GDM1 (cell line): ENCODE measurements at regions not wholly inside any gene's neighbourhood (a gene's known extent, or its start where the extent isn't known, plus 50 kb on each side); places are given as distances from the start of the nearest gene placed in this dataset.

Source experiments
- DNase-seq: peaks from one replicate; lab custom pipeline; 2025; lab: John Stamatoyannopoulos, UW

- no peak for DNase-seq
Measured at GRCh38 chr12:67147030-67147429, 122.1 kb upstream of the CAND1 start.

DNA sequence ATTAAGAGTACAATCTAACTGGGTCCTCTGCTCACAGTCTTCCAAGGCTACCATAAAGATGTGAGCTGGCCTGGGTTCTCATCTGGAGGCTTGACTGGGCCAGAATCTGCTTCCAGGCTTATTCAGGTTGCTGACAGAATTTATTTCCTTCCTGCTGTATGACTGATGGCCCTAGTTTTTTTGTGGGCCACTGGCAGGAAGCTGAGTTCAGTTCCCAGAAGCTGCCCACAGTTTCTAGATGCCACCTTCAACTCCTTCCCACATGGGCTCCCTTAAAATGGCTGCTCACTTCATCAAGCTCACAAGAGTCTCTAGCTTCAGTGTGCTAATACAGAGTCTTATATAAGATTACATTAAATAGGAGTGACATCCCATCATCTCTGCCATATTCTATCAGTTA, 121.7 kb upstream of the CAND1 start:
- DNase-seq: no peak

- DNase-seq: no peak
Measured at GRCh38 chr12:67148265-67148664, 120.9 kb upstream of the CAND1 start.

GRCh38 chr12:67151886-67152285, 117.3 kb upstream of the CAND1 start:
- DNase-seq: no peak

GRCh38 chr12:67152451-67152850, 116.7 kb upstream of the CAND1 start:
- DNase-seq: no peak

DNA sequence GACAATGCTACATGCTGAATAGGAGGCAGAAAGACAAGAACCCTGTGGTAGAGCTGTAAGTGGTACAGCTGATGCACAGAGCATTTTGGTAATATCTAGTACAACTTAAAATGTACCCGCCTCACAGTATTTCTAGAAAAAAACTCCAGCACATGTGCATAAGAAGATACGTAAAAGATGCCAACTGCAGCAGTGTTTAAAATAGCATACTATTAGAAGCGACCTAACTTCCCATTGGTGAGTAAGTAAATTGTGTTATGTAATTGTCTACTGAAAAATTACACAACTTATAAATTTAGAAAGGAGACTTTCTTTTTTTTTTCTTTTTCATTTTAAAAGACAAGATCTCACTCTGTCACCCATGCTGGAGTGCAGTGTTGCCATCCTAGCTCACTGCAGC, 114.3 kb upstream of the CAND1 start:
- no peak for DNase-seq

- DNase-seq: no peak
Measured at GRCh38 chr12:67155863-67156262, 113.3 kb upstream of the CAND1 start.

DNA sequence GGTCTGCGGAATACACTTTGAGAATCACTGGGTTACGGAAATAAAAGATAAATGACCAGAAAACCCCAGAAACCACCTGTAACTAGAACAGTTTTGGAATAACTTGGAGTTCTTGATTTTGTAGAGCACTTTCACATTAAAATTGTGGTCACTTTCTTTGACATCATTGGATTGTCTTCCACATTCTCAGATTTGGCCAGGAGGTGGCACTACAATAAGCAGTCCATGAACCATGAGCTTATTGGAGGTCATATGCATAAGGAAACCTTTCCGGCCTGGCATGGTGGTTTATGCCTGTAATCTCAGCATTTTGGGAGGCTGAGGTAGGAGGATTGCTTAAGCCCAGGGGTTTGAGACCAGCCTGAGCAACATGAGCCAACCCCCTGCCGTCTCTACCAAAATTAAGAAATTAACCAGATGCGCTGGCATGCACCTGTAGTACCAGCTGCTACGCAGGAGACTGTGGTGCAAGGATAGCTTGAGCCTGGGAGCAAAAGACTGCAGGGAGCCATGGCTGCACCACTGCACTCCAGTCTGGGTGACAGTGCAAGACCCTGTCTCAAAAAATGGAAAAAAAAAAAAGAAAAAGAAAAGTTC, 107.7 kb upstream of the CAND1 start:
- DNase-seq: peak; percentile 1

DNA sequence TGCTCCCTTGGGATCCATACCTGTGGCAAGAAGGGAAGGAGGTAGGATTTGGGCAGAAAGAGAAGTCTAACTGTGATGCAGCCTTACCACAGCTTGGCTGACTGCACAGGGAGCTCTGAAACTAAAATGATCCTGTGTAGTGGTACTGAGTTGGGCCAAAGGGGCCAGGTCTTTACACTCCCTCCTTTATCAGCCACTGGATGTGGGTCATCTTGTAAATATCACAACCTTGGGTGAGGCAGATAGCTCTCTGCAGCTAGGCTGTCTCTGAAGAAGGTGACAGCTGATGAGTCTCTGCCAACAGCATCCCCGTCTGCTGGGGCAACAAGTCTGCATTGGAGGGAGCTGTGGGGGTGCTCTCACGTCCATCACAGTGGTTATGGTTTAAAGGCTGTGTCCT, 95.9 kb upstream of the CAND1 start:
- no peak for DNase-seq

DNA sequence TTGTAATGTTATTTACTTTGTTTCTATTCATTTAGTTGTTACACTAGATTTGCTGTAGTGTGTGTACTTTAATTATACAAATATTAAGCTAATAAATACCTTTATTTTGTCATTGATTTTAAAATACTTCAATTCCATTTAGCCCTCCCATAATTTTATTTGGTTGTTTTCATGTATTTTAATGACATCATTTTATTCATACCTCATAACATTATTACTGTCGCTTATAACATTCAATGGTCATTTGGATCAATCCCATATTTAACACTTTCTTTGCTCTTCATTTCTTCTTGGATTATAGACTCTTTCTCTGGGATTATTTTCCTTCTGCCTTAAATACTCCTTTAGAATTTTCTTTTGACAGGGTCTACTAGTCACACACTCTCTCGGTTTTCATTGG, 86.6 kb upstream of the CAND1 start:
- DNase-seq: no peak

DNA sequence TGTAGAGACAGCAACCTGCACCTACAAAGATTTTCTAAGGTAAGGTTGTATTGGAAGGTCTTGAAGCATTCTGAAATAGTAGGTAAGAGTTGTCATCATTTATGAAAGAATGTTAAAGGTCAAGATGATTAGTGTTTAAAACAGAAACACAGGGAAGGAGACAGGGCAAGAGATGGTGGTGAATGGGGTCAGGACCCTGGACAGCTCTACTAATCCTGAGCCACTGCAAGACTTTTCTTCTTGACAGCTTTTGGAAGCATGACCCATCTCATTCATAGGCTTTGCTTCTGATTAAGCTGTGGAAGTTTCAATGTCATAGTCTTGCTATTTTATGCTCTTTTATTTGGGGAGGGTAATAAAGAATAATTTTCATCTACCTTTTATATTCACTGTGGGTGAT, 75.5 kb upstream of the CAND1 start:
- DNase-seq: no peak

DNA sequence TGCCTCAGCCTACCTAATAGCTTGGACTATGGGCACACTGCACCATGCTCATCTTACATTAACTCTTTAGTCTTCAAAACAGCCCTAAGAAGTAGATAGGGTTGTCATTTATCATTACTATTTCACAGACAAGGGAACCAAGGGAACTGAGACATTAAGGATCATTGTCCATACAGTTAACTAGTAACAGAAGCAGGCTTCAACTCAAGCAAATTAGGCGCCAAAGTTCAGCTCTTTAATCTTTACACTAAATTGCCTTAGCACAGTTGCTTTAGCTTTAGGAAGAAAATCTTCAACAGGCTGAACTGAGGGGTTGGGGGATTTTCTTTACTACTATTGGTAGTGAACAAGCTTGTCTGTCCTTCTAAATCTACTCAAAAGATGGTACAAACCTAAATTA, 68.8 kb upstream of the CAND1 start:
- DNase-seq: no peak

DNA sequence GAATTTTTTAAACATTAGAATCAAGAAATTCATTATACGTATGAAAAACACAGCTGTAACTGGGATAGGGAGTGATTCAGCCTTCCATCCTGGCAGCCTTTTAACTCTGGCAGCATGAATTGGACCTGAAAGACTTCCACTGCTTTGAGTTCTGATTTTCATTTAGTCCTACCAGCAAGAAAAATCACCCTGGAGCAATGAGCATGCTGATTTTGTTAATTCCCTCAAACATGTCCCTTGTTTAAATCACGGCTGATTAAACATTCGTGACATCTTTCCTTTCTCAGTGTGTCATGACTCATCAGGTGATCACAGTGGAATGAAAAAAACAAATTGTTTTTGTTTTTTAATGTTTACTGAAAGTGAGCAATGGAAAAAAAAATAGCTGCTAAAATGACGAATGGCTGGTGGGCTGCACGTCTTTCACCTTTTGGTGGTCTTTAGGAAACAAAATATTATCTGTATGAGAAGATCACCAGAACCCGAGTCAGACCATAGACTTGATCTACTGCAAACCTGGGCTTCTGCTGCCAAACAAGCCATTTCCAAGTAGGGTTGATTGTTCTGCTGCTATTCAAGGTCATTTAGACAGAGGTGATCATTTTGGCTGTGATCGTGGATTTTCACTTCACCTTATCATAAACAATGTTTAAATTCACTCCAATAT, 67.0 kb upstream of the CAND1 start:
- no peak for DNase-seq

DNA sequence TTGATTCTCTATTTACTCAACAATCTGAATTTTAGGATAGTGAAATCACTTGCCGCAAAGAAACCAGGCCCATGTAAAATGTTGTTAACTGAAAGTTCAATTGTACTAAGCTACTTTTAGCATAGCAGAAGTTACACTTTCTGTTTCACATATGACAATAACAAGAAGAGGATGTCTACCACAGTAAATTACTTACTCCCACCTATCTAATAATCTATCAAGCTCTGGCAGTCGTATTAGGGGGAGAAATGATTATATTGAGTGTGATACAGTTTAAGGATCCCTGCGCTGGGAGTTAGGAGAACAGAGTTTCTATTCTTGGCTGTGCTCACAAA, 66.5 kb upstream of the CAND1 start:
- DNase-seq: no peak

DNA sequence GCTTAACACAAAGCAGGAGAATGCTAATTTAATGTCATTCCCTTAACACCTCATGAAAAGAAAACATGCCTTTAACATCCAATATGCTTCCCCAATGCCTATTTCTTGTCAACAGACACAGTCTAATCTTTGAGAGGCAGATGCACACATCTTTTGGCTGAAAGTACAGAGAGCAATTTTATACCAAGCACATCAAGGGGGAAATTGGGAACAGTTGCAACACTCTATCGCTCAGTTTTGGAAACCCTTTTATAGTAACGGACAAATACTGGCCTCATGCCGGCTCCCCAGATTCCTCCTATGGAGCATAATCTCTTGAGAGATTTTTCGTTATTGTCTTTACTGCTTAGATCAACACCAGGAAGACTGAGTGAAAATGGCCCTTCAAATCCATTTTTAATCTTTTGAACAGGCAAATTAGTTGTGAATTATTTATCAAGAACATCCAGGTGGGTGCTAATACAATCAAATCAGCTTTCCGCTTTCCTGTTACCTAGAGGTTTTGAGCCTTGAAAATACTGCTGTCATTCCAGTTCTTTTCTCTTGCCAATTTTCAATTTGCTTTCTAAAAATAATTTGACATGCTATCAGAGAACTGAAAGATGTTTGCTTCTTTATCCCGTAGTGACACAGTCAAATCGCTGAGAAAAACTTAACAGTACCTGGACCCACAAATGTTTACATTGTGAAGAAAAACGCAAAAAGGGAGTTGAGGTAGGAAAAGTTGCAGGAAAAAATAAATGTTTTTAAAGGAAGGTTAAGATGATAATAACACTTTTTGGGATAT, 60.7 kb upstream of the CAND1 start:
- DNase-seq: no peak

DNA sequence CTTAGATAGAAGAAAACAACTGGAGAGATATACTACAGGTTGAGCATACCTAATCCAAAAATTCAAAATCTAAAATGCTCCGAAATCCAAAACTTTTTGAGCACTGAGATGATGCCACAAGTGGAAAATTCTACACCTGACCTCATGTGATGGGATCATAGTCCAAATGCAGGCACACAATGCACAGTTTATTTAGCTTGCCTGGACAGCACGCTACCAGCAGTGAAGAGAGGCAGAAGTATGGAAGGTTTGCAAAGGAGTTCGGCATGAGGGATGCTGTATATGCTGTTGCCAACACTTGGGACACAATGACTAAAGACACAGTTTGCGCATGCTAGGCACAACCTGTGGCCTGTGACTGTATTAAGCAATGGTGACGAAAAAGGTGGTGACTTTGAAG, 58.1 kb upstream of the CAND1 start:
- DNase-seq: no peak

- DNase-seq: no peak
Measured at GRCh38 chr12:67211494-67211893, 57.7 kb upstream of the CAND1 start.

DNA sequence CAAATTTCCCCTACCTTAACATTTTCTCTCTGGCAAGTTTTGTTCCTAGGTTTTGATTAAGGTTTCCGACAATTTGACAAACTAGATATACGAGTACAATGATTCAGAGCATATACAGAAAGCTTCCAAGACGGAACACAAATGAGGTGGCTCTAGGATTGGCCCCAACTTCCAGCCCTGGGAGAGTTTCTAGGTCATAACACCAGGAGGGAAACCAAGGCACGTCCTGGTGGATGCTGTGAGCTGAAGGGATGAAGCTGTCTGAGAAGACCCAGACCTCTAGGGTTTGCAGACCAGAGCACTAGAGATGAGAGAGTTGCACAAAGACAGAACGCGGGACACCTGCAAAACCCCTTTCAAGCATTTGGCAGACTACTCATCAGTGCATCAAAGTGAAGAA, 51.5 kb upstream of the CAND1 start:
- no peak for DNase-seq
